ENCODE measurements at regions not wholly inside any gene's neighbourhood (a gene's known extent, or its start where the extent isn't known, plus 50 kb on each side); places are given as distances from the start of the nearest gene placed in this dataset.

- no peak for DNase-seq (ENCODE audit: extremely low spot score)
- TF ChIP-seq NFRKB (IDR thresholded peaks at IDR 0.05), result no peak
- no peak for TF ChIP-seq SP1 (IDR thresholded peaks at IDR 0.05)
- TF ChIP-seq FOXA1 (IDR thresholded peaks at IDR 0.05), result no peak
- no peak for TF ChIP-seq FOXM1 (IDR thresholded peaks at IDR 0.05; ENCODE audit: borderline replicate concordance)
- TF ChIP-seq SUZ12 (IDR thresholded peaks at IDR 0.05), result no peak
- TF ChIP-seq ELF4 (IDR thresholded peaks at IDR 0.05), result no peak
- TF ChIP-seq L3MBTL2 (conservative IDR thresholded peaks at IDR 0.05), result no peak
- TF ChIP-seq BHLHE40 (IDR thresholded peaks at IDR 0.05; ENCODE audit: borderline replicate concordance), result no peak
- POLR2A ChIA-PET, result no interaction called here
- CTCF ChIA-PET, result interaction anchor here (1.4 kb wide), 1 partner anchor 68 kb away, joined by 4 read pairs; no protein-coding TSS in a partner anchor
Measured at GRCh38 chr14:44778604-44779003, 183.1 kb downstream of the KLHL28 start.

GRCh38 chr14:44777584-44777983 lies 184.2 kb downstream of the KLHL28 start:
- POLR2A ChIA-PET, result no interaction called here
- CTCF ChIA-PET, result interaction anchor here (1.4 kb wide), 1 partner anchor 69 kb away, joined by 4 read pairs; no protein-coding TSS in a partner anchor
- no peak for TF ChIP-seq HDGF (IDR thresholded peaks at IDR 0.05; ENCODE audit: borderline replicate concordance)
- no peak for DNase-seq (ENCODE audit: extremely low spot score)

- ChIA-PET CTCF (no interaction called here), POLR2A (no interaction called here)
- TF ChIP-seq ZNF384 (IDR thresholded peaks at IDR 0.05) (no peak), BHLHE40 (IDR thresholded peaks at IDR 0.05; ENCODE audit: borderline replicate concordance) (no peak), ELF4 (IDR thresholded peaks at IDR 0.05) (no peak), HDGF (IDR thresholded peaks at IDR 0.05; ENCODE audit: borderline replicate concordance) (no peak), TARDBP (IDR thresholded peaks at IDR 0.05) (no peak), ARNT (IDR thresholded peaks at IDR 0.05) (no peak), NFRKB (IDR thresholded peaks at IDR 0.05) (no peak), FOXK2 (IDR thresholded peaks at IDR 0.05) (no peak), SUZ12 (IDR thresholded peaks at IDR 0.05) (no peak), FOXA1 (IDR thresholded peaks at IDR 0.05) (no peak), L3MBTL2 (conservative IDR thresholded peaks at IDR 0.05) (no peak), CTBP1 (IDR thresholded peaks at IDR 0.05; ENCODE audit: borderline replicate concordance) (no peak), LEF1 (IDR thresholded peaks at IDR 0.05; ENCODE audit: borderline replicate concordance) (no peak), SP1 (IDR thresholded peaks at IDR 0.05) (no peak), FOXM1 (IDR thresholded peaks at IDR 0.05; ENCODE audit: borderline replicate concordance) (no peak), PKNOX1 (IDR thresholded peaks at IDR 0.05) (no peak)
- no peak for DNase-seq (ENCODE audit: extremely low spot score)
Measured at GRCh38 chr14:44775248-44775647, 186.5 kb downstream of the KLHL28 start.

- ChIA-PET POLR2A (no interaction called here), CTCF (no interaction called here)
- TF ChIP-seq FOXM1 (IDR thresholded peaks at IDR 0.05; ENCODE audit: borderline replicate concordance) (no peak), NFRKB (IDR thresholded peaks at IDR 0.05) (no peak), TARDBP (IDR thresholded peaks at IDR 0.05) (no peak), FOXK2 (IDR thresholded peaks at IDR 0.05) (no peak), HDGF (IDR thresholded peaks at IDR 0.05; ENCODE audit: borderline replicate concordance) (no peak), L3MBTL2 (conservative IDR thresholded peaks at IDR 0.05) (no peak), SP1 (IDR thresholded peaks at IDR 0.05) (no peak)
- no peak for DNase-seq (ENCODE audit: extremely low spot score)
Measured at GRCh38 chr14:44774396-44774795, 187.4 kb downstream of the KLHL28 start.

- DNase-seq (ENCODE audit: extremely low spot score), result no peak
- ChIA-PET CTCF (no interaction called here), POLR2A (no interaction called here)
- no peak for TF ChIP-seq SP1 (IDR thresholded peaks at IDR 0.05)
- no peak for TF ChIP-seq BHLHE40 (IDR thresholded peaks at IDR 0.05; ENCODE audit: borderline replicate concordance)
- TF ChIP-seq TARDBP (IDR thresholded peaks at IDR 0.05), result no peak
- no peak for TF ChIP-seq LEF1 (IDR thresholded peaks at IDR 0.05; ENCODE audit: borderline replicate concordance)
- no peak for TF ChIP-seq PKNOX1 (IDR thresholded peaks at IDR 0.05)
- no peak for TF ChIP-seq NFRKB (IDR thresholded peaks at IDR 0.05)
- TF ChIP-seq FOXK2 (IDR thresholded peaks at IDR 0.05), result no peak
- no peak for TF ChIP-seq ELF4 (IDR thresholded peaks at IDR 0.05)
- TF ChIP-seq HDGF (IDR thresholded peaks at IDR 0.05; ENCODE audit: borderline replicate concordance), result no peak
- TF ChIP-seq L3MBTL2 (conservative IDR thresholded peaks at IDR 0.05), result no peak
- TF ChIP-seq ARNT (IDR thresholded peaks at IDR 0.05), result no peak
- no peak for TF ChIP-seq FOXM1 (IDR thresholded peaks at IDR 0.05; ENCODE audit: borderline replicate concordance)
- TF ChIP-seq FOXA1 (IDR thresholded peaks at IDR 0.05), result no peak
- TF ChIP-seq ZNF384 (IDR thresholded peaks at IDR 0.05), result no peak
- TF ChIP-seq CTBP1 (IDR thresholded peaks at IDR 0.05; ENCODE audit: borderline replicate concordance), result no peak
- no peak for TF ChIP-seq SUZ12 (IDR thresholded peaks at IDR 0.05)
Measured at GRCh38 chr14:44771496-44771895, 190.3 kb downstream of the KLHL28 start.

GRCh38 chr14:44770201-44770600 lies 191.5 kb downstream of the KLHL28 start:
- no peak for TF ChIP-seq FOXK2 (IDR thresholded peaks at IDR 0.05)
- TF ChIP-seq ELF4 (IDR thresholded peaks at IDR 0.05), result no peak
- ChIA-PET CTCF (no interaction called here), POLR2A (no interaction called here)
- no peak for DNase-seq (ENCODE audit: extremely low spot score)

- no peak for TF ChIP-seq FOXM1 (IDR thresholded peaks at IDR 0.05; ENCODE audit: borderline replicate concordance)
- no peak for TF ChIP-seq ARNT (IDR thresholded peaks at IDR 0.05)
- no peak for TF ChIP-seq ZNF384 (IDR thresholded peaks at IDR 0.05)
- no peak for TF ChIP-seq SUZ12 (IDR thresholded peaks at IDR 0.05)
- TF ChIP-seq TARDBP (IDR thresholded peaks at IDR 0.05), result no peak
- no peak for TF ChIP-seq FOXA1 (IDR thresholded peaks at IDR 0.05)
- no peak for TF ChIP-seq BHLHE40 (IDR thresholded peaks at IDR 0.05; ENCODE audit: borderline replicate concordance)
- TF ChIP-seq L3MBTL2 (conservative IDR thresholded peaks at IDR 0.05), result no peak
- TF ChIP-seq PKNOX1 (IDR thresholded peaks at IDR 0.05), result no peak
- TF ChIP-seq HDGF (IDR thresholded peaks at IDR 0.05; ENCODE audit: borderline replicate concordance), result no peak
- no peak for TF ChIP-seq SP1 (IDR thresholded peaks at IDR 0.05)
- no peak for TF ChIP-seq LEF1 (IDR thresholded peaks at IDR 0.05; ENCODE audit: borderline replicate concordance)
- no peak for TF ChIP-seq NFRKB (IDR thresholded peaks at IDR 0.05)
- no peak for DNase-seq (ENCODE audit: extremely low spot score)
- ChIA-PET POLR2A (no interaction called here), CTCF (interaction anchor here (0.6 kb wide), 1 partner anchor 389 kb away, joined by 3 read pairs; no protein-coding TSS in a partner anchor)
Measured at GRCh38 chr14:44768935-44769334, 192.8 kb downstream of the KLHL28 start.

Data from HEK293T (cell line).